ENCODE measurements at regions not wholly inside any gene's neighbourhood (a gene's known extent, or its start where the extent isn't known, plus 50 kb on each side); places are given as distances from the start of the nearest gene placed in this dataset.
"Not testable (repeated sequence)": the region's sequence is repeated elsewhere in the genome, so short reads cannot be mapped to it uniquely, and the experiment has no call there.

- TF ChIP-seq EZH2 (IDR thresholded peaks at IDR 0.05; ENCODE audit: low read length, missing control alignments); CTCF (conservative IDR thresholded peaks at IDR 0.05 in 1 of 2, IDR thresholded peaks at IDR 0.05 in 1 of 2; ENCODE audit: low read depth in 1 of 2, low read length in 2 of 2): not testable (repeated sequence)
Observed at GRCh38 chr9:64920147-64920546, 364.9 kb downstream of the FOXD4L5 start.

Measured in fibroblast of lung (primary cell).